HG03565 (cell line): ENCODE measurements at regions not wholly inside any gene's neighbourhood (a gene's known extent, or its start where the extent isn't known, plus 50 kb on each side); places are given as distances from the start of the nearest gene placed in this dataset.

ENCODE experiments used
- ATAC-seq: cut with Tn5 transposase; IDR thresholded peaks from one replicate; pipeline ENCODE4 v1.9.1; 2021; ENCODE audit warnings: mild to moderate bottlenecking, moderate library complexity; ENCODE audit not compliant: unreplicated experiment

DNA sequence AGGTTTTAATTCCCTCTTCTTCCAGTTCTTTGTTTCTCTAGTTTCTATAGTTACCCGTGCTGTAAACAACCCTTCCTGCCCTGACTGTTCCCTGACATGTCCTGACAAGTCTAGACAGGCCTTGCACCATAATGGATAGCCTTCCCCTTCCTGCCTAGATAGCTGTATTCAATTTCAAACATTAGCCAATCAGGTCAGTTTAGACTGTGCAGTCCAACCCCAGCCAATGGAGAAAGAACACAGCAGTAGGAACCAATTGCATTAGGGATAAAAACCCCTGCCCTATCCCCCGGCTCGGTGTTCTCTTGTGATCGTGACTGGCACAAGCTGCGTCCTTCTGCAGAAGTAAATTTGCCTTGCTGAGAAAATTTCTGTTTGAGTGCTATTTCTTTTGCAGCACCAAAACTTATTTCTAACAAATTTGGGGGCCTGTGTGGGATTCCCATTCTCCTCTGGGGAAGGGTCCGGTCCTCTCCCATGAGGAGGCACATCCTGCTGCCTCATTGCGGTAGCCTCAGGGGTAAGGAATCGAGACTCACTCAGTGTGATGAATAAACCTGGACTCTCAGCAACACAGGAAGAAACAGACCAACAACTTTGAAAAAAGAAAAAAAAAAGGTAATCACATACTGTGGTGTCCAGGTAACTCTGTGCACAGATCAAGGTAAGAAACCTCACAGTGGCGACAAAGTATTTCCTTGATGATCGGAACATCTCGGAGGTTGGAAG lies 248.7 kb upstream of the ECI2 start:
- ATAC-seq: no peak

DNA sequence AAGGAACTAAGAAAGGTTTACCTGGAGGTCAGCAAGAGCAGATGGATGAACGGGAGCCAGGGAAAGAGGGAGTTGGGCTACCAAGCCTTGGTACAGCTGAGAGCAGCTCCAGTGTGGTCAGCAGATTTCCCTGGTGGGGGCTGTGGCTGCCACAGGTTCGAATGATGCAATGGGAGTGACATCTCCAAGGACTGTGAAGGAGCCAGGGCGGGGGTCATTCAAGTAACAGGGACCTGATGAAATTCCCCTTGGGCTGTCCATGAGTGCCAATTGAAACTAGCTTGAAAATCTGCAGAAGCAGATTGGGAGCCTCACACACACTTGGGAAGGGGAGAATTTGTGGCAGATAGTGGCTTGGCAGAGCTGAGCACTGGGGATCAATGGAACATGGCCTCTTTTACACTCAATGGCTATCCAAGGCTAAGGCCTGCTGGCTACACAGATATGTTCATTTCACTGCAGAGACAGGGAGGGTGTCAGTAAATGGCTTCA lies 247.0 kb upstream of the ECI2 start:
- no peak for ATAC-seq

DNA sequence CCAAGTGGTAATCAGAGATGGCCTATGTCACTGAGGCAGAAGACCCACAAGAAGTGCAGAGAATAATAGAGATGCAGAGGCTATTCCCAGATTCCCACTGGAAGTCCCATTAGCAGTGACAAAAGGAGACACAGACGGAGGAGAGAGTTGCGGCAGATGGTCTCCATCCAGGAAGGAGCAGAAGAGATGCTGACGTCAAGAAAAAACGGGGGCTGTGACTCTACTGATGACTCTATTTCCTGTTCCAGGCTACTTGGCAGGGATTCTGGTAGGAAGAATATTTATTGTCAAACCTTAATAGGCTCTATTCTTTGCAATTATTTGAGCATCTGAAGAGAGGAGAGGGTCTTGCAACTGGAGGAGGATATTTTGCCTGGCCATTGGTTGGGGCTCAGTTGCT lies 246.0 kb upstream of the ECI2 start:
- ATAC-seq: no peak

DNA sequence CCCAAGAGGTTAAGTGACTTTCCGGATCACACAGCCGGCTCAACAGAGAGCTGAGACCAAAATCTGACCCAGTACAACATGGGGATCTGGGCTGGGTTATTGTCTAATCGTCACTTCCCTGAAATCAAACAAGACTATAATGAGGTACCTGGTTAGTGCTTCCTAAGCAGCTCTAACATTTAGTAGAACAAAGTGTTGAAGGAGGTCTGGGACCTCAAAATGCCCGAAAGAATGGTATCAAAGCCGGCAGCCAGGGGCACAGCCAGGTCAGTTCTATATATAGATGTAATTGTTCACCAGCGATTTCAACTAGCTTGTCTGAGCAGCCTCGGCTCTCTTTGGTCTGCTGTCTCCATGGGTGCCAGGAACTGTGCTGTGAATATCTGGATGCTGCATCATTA lies 245.5 kb upstream of the ECI2 start:
- ATAC-seq: no peak

DNA sequence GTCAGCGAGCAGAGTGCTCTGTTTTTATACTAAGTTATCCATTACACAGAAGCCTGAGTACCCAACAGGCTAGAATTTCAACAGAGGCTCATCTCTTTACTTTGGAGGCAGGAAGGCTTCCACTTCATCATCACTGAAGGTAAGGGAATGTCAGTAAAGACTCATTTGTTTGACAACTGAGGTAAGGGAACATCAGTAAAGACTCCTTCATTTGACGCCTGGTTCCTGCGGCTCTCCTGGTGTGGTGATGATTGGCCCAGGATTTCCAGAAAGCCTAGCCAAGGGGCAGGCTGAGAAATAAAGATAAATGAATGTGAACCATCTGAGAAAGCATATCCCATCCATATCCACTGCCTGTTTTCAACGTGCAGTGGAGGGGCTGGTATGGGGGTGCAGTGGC lies 244.6 kb upstream of the ECI2 start:
- no peak for ATAC-seq

DNA sequence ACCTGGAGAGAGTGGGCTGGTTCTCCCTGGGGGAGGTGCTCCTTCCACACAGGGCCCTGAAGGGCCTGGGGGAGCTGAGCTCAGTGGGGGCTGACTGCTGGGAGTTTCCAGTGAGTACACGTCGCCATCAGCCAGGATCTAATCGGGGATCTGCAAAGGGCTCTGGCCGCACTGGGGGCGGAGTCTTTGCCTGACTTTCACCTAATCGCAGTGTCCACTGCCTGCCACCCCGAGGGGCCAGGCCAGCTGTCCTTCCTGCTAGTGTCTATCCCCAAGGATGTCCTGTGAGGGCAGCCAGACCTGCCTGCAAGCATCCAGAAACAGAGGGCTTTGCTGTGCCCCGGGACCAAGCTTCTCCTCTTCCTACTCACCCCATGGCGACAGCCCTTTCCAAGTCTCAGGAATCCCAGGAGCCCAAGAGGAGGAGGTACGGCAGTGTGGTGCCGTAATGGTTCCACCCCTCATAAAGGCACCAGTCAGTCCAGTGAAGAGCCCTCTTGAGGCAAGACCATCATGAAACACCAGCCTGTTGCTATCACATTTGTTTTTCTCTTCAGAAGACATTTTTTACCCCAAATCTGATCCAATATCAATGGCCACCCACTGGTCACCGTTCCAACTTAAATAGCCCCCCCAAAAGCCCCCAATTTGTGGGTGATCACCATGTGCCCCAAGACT lies 243.1 kb upstream of the ECI2 start:
- ATAC-seq: no peak

DNA sequence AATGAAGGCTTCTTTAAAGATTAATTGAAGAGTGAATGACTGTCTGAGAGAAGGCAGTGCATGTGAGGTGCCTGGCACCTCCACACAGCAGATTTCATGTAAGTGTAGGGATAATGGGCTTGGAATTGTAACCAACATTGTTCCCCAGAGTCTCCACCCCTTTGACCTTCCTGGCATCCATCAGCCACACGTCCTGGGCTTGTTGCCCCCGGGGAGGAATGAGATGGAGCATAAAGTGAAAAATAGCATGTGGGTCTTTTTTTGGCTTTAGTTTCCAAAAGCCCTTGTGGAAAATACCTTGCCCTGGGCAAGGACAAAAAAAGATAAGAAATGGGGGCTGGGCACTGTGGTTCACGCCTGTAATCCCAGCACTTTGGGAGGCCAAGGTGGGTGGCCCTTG lies 242.2 kb upstream of the ECI2 start:
- ATAC-seq: no peak

DNA sequence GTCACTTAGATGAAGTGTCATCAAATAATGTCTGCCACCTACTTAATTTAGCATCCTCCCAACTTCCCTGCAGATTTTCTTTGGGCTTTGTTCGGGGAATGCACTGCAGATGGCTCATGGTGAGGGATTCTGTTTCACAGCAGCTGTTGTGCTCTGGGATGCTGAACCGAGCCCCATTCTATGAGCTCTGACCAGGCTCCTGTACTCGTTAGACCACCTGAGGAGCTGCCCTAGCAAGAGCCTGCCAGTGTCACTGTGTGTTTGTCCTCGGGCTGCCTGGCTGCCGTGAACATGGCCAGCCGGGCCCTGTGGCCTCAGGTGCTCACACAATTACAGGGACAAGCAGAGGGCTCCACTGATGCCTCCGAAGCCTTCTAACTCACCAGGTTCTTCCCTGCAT lies 238.8 kb upstream of the ECI2 start:
- ATAC-seq: no peak

DNA sequence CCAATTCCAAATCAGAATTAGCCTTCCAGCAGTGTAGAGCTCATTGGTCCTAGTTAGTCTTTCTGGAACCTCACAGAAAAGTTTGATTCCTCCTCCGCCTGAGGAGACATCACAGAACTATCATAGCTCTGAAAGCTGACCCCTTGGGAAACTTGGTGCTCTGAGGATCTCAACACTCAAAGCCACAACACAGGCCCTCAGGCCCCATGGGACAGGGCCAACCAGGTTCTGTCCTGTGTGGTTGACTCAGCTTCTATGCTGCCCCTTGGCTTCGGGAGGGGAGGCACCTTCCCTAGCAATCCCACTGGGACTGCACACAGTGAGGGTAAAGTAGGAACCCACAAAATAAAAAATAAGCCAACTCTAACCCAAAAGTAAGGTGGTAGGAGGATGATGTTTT lies 237.5 kb upstream of the ECI2 start:
- no peak for ATAC-seq

DNA sequence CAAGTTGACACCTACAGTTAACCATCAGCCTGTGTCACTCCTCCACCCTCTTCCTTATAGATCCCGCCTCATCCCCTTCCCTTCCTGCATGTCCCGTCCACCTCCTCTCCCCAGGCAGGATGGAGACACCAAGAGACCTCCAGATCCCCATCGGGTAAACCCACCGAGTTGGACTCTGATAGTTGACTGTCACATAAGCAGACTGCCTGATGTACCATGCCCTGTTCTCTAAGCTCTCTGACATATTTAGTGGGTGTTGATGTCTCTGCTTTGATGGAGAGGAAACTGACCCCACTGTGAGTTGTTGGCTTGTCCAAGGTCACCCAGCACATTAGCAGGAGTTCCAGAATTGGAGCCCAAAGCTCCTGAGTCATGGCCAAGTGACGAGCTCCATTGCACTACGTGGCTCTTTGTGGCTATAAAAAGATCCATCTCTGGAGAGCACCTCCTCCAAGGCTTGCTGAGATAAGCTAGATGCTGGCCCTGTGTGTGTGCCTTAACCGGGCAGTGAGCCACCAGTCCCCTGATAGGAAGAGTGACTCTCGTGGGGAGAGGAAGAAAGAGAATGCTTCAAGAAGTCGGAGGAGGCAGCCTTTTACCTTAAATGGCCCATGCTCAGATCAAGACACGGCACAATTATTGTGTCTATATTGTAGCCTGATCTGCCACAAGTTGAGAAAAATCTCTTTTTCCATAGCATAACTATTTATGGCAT lies 236.0 kb upstream of the ECI2 start:
- no peak for ATAC-seq

DNA sequence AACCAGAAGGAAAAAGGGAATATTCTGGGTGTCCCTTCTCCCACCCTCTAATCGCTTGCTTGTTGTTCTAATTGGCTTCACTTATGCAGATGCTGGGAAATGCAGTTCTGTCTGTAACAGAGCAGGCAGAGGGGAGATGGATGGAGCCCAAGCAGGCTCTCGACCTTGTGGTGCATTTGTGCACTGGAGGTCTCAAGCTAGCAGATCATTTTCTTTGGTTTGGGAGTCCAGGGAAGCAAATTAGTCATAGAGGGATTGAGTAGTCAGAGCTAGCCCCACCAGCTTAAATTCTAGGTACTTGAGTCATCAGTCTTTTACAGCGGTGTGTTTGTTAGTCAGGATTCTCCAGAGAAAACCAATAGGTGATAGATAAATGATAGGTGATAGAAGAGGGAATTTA lies 234.7 kb upstream of the ECI2 start:
- no peak for ATAC-seq

DNA sequence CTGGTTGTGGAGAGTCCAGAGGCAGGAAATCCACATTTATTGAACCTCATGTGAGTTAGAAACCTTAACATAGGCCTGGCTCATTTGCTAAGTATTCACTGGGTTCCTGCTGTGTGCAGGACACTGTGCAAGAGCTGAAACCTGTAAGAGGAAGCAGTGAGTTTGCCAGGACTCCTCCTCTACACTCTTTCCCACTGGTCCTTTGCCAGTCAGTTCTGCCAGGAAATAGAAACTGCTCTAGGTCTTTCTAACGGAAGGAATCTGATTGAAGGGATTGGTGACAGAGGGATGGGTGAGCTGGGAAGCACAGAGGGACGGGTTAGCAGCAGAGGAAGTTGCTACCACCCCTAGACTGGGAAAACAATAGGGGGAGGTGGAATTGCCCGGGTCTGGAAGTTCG lies 234.2 kb upstream of the ECI2 start:
- no peak for ATAC-seq

DNA sequence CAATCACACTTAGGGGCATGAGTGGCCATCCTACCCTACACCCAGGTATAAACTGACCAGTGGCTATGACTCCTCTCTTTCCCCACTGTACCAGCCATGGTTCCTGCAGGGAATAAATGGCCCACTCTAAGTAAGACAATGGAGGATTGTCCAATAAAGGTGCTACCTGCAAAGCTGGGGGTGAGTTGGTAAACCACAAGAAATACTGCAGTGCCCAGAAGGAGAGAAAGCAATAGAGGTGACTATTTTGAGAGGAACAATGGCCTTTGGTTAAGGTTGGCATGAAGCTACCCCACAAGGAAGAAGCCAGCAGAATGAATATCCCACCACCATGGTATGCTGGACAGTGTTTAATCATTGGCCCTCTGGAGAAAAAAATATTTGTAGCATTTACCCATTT lies 233.3 kb upstream of the ECI2 start:
- ATAC-seq: no peak

DNA sequence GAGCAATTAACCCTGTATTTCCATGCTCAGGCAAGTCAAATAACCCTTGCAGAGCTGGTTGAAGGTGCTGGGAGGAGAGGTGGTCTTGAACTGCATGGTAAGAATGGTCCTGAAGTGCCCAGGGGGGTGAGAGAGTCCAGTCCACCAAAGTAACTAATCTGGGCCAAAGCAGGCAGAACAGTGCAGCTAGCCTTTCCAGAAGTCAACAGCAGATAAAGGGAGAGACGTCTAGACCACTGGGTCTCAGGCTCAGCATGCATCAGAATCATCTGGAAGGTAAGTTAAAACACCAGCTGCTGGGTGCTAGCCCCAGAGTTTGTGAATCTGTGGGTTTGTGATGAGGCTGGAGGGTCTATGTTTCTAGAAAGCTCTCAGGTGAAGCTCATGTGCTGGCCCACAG lies 232.3 kb upstream of the ECI2 start:
- no peak for ATAC-seq

DNA sequence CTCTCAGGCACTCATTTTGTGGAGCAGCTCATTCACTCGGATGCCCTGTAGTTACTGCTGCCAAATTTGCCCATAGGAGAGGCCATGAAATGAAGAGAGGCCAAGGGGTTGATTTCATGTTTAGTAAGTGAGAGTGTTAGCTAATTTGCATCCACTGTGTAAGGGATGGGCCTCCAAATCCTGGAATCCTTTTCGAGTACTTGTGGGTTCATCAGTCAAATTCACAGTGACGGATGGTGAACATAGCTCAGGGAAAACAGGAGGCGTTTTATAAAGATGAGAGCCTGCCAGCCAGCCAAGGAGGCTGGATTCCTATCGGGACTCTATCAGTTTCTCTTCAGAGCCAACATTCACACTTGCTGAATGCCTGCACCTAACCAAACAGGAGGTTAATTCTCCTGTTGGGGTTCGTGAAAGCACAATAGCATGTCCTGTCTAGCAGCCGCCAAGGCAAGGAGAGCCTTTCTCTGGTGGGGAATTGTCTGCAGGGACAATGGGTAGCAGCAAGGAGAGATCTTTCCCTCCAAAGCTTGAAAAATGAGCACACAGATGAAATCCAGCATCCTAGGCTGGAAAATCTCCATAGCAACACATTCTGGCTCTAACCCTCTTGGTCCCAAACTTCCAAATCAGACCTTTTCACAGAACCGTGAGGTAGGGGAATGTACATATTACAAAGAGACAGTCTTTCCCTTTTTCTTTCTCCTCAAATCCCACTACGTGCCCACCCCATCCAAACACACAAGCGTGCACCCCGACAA lies 231.4 kb upstream of the ECI2 start:
- ATAC-seq: no peak

DNA sequence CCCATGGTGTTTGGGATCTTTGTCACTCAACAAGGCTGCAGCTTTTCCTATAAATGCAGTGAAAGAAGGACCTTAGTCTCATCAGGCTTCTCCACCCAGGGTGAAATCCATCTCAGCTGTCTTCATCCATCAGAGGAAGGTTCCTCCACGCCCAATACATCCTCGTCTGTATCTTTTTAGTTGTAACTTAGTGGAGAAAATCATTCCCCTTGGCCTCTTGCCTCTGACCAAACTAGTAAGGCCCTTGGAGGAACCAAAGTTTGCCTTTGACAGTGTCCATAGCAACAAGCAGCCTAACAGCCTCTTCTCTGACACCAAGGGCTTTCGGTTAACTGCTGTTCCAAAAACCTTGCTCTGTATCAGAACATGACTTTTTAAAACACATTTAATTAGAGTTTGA lies 230.3 kb upstream of the ECI2 start:
- ATAC-seq: no peak

DNA sequence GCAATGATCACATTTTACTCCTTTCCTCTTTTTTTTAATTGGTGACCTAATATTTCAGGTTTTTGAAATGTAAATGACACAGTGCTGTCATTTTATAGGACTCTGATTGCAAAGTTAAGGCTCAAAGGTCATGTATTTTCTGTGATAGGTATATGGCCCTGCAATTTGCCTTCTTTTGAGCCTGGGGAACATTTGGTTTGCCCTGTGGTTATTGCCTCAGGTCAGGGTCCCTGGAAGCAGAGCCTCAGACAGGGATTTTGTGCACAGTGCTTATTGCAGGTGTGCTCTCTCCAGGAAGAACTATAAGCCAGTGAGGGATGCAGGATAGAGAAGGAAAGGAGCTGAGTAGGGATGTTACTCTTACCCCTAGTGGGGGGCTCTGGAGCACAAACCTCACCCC lies 229.3 kb upstream of the ECI2 start:
- ATAC-seq: no peak

DNA sequence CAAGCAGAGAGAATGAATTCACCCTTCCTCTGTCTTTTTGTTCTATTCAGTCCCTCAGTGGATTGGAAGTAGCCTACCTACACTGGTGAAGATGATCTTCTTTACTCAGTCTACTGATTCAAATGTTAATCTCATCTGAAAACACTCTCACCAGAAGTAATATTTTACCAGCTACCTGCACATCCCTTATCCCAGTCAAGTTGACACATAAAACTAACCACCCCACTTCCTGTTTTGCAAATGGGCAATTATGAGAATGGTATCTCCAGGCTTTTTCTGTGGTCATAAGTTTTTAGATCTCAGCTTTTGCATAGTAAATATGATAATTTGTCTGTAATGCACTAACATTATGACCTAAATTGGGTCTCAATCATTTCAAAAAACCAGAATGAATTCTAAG lies 228.8 kb upstream of the ECI2 start:
- no peak for ATAC-seq

DNA sequence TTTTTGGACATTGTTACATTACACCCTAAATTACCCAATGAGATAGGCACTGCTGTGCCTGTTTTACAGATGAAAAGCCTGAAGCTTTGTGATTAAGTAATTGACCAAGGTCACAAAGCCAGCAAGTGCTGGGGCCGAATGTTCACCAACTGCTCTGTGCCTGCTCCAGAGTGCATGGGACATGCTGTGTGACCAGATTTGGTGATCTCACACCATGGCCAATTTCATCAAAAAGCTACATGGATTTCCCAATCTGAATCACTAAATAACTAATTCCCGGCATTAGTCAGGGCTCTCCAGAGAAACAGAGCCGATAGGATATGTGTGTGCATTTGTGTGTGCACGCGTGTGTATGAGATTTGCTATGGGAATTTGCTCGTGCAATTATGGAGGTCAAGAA lies 228.3 kb upstream of the ECI2 start:
- ATAC-seq: no peak

DNA sequence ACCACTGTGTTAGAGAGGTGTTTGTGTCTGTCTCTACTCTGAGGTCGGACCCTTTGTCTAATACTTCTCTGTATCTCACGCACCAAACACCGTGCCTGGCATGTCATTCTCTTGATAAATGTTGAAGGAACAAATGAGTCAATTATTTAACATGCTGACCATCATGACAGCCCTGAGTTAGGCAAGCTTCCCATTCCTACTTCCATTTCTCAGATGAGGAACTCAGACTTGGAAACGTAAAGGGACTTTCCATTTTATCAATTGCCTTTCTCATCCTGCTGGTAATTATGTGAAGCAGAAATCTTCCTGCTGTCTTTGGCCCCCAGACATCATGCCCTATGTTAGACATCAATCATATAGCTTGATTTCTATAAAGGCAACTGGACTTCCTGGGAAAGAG lies 227.0 kb upstream of the ECI2 start:
- ATAC-seq: no peak

DNA sequence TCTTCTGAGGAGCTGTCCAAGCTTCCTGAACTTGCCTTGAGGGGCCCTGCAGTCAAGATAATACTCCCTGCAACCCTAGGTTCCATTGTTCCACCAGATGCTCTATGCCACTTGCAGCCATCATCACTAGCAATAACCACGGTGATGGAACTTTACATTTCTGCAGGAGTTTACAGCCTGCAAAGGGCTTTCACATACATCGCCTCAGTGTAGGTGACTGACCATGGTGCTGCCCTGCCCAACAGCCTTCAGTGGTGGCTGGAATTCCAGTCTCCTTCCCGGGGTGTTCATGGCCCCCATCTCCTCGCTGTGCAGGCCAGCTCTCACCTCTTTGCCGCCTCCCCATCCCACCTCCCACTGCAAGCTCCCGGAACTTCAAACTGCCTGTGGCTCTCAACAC lies 225.5 kb upstream of the ECI2 start:
- ATAC-seq: no peak
